ENCODE measurements at regions not wholly inside any gene's neighbourhood (a gene's known extent, or its start where the extent isn't known, plus 50 kb on each side); places are given as distances from the start of the nearest gene placed in this dataset.

GRCh38 chr7:28297801-28298459 lies 114.4 kb upstream of the CREB5 start:
- TF ChIP-seq CTCF (IDR thresholded peaks at IDR 0.05) = no peak
- no peak for TF ChIP-seq EZH2phosphoT487 (IDR thresholded peaks at IDR 0.05)

Measured in neural progenitor cell (in vitro differentiated cells).